Right atrium auricular region (tissue), 2 donors: ENCODE measurements at regions not wholly inside any gene's neighbourhood (a gene's known extent, or its start where the extent isn't known, plus 50 kb on each side); places are given as distances from the start of the nearest gene placed in this dataset.

Source experiments
- DNase-seq: peaks from one replicate; pipeline ENCODE4 v3.0.0-alpha.2; 2019; ENCODE audit warnings: low spot score
- H3K27ac ChIP-seq, 2 donors: fragments of 200-600 bp; sonication (generic); 1 replicate in 1 of 2; 2 replicates in 1 of 2; pipeline ENCODE4 v1.5.1; 2016 to 2019
- H3K27me3 ChIP-seq, 2 donors: fragments of 200-600 bp; sonication (generic); one replicate each; pipeline versions ENCODE4 v1.5.1 to v1.6.0; 2017 to 2019
- H3K36me3 ChIP-seq: fragments of 200-600 bp; sonication (generic); one replicate; pipeline ENCODE4 v1.5.1; 2016
- H3K4me1 ChIP-seq, 2 donors: fragments of 200-600 bp; sonication (generic); one replicate each; pipeline versions ENCODE4 v1.5.1 to v1.6.0; 2017 to 2019
- H3K4me3 ChIP-seq, 2 donors: fragments of 200-600 bp; sonication (generic); 1 replicate in 1 of 2; 2 replicates in 1 of 2; pipeline ENCODE4 v1.5.1; 2017 to 2019; ENCODE audit warnings: mild to moderate bottlenecking in 1 of 2, moderate library complexity in 1 of 2
- H3K9me3 ChIP-seq, 2 donors: fragments of 200-600 bp; sonication (generic); one replicate each; pipeline ENCODE4 v1.5.1; 2019
- CTCF ChIP-seq, 2 donors: fragments of 200-600 bp; sonication (generic); IDR thresholded peaks; one replicate each; pipeline ENCODE4 v1.5.1; 2019; ENCODE audit warnings: antibody characterized with exemption in 2 of 2

DNA sequence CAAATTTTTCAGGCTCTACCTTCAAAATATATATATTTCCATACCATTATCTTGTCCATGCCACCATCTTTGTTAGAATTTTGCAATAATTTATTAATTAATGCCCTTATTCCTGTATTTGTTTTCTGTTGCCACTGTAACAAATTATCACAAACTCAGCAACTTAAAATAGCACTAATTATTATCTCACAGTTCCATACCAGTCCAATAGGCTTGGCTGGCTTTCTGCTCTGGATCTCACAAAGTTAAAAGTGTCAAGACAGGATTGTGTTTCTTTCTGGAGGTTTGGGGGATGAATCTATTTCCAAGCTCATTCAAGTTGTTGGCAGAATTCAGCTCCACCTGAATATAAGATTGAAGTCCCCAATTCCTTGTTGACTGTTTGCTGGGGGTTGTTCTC, 58.6 kb upstream of the SLC38A4 start:
- H3K27me3 ChIP-seq: no peaks in the 10 kb centered on the region
- peak overlapping the region in 1 of 2 donors; percentile 63 for H3K27ac ChIP-seq
- no peak overlapping the region for H3K4me3 ChIP-seq
- TF ChIP-seq CTCF (IDR thresholded peaks at IDR 0.05): no peak
- H3K4me1 ChIP-seq: no peaks in the 10 kb centered on the region
- DNase-seq: no peak
- no peaks in the 10 kb centered on the region for H3K36me3 ChIP-seq
- no peaks in the 10 kb centered on the region for H3K9me3 ChIP-seq

DNA sequence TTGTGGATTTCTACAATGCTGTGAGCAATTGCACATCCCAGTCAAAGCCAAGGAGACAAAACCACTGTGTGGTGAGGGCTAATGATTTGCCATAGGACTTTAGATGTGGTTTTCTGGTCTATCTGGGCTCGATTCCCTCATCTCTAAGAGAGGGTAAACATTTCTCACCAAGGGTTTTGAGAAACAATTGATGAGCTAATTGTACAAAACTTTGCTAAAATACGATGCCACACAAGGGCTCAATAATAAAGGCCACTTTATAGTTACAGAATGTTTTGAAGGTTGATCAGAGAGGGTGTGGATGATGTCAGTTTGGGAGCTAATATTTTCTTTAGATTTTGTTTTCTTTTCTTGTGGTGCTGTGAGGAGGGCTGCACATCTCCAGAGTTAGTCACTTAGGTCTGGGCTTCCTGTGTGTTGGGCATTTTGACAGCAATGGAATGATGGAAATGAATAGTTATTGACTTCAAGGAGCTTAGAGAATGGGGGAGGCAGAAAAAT, 60.8 kb upstream of the SLC38A4 start:
- H3K27me3 ChIP-seq: no peaks in the 10 kb centered on the region
- H3K4me1 ChIP-seq: no peaks in the 10 kb centered on the region
- no peak for DNase-seq
- no peak overlapping the region for H3K27ac ChIP-seq
- no peak overlapping the region for H3K4me3 ChIP-seq
- H3K9me3 ChIP-seq: no peaks in the 10 kb centered on the region
- TF ChIP-seq CTCF (IDR thresholded peaks at IDR 0.05): no peak
- no peaks in the 10 kb centered on the region for H3K36me3 ChIP-seq

DNA sequence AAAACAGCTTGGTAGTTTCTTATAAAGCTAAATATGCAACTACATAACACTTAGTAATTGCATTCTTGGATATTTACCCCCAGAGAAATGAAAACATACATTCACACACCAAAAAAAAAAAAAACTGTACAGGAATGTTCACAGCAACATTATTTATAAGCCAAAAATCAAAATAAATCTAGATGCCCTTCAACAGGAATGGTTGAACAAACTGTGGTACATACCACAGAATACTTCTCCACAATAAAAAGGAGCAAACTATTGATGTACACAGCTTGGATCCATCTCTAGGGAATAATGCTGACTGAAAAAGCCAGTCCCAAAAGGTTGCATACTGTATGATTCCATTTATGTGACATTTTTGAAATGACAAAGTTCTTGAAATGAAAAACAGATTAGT, 62.1 kb upstream of the SLC38A4 start:
- H3K9me3 ChIP-seq: no peaks in the 10 kb centered on the region
- H3K27me3 ChIP-seq: no peaks in the 10 kb centered on the region
- no peak overlapping the region for H3K4me3 ChIP-seq
- no peaks in the 10 kb centered on the region for H3K4me1 ChIP-seq
- DNase-seq: no peak
- H3K27ac ChIP-seq: no peak overlapping the region
- no peaks in the 10 kb centered on the region for H3K36me3 ChIP-seq
- TF ChIP-seq CTCF (IDR thresholded peaks at IDR 0.05): no peak

DNA sequence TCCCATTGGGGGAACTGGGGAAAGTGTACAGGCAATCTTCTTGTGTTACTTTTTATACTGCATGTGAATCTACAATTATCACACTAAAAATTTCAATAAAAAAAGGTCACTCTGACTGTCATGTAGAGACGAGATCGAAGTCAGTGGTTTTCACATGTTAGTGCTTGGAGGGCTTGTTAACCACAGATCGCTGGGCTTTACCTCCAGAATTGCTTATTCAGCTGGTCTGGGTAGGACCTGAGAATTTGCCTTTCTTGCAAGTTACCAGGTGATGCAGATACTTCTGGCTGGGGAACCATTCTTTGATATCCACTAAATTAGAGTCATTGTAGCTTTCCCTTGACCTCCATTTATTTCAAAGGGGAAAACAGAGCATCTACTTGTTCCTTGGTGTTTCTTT, 62.8 kb upstream of the SLC38A4 start:
- DNase-seq: no peak
- Histone ChIP-seq H3K4me3 (no peak overlapping the region), H3K27ac (no peak overlapping the region), H3K4me1 (no peaks in the 10 kb centered on the region), H3K9me3 (no peaks in the 10 kb centered on the region), H3K27me3 (no peaks in the 10 kb centered on the region), H3K36me3 (no peaks in the 10 kb centered on the region)
- no peak for TF ChIP-seq CTCF (IDR thresholded peaks at IDR 0.05)

- no peaks in the 10 kb centered on the region for H3K27me3 ChIP-seq
- no peak for TF ChIP-seq CTCF (IDR thresholded peaks at IDR 0.05)
- no peaks in the 10 kb centered on the region for H3K4me1 ChIP-seq
- no peak for DNase-seq
- H3K27ac ChIP-seq: peak overlapping the region in 1 of 2 donors; percentile 67
- no peaks in the 10 kb centered on the region for H3K36me3 ChIP-seq
- H3K4me3 ChIP-seq: no peak overlapping the region
- H3K9me3 ChIP-seq: no peaks in the 10 kb centered on the region
Observed at GRCh38 chr12:46891306-46891705, 65.5 kb upstream of the SLC38A4 start.

GRCh38 chr12:46892034-46892705, 66.4 kb upstream of the SLC38A4 start:
- Histone ChIP-seq H3K36me3 (no peaks in the 10 kb centered on the region), H3K4me1 (no peaks in the 10 kb centered on the region), H3K9me3 (no peaks in the 10 kb centered on the region), H3K27me3 (no peaks in the 10 kb centered on the region), H3K27ac (peak overlapping the region in 1 of 2 donors; percentile 67), H3K4me3 (no peak overlapping the region)
- DNase-seq: no peak
- no peak for TF ChIP-seq CTCF (IDR thresholded peaks at IDR 0.05)
